NCI-H446 (cell line): ENCODE measurements at regions not wholly inside any gene's neighbourhood (a gene's known extent, or its start where the extent isn't known, plus 50 kb on each side); places are given as distances from the start of the nearest gene placed in this dataset.

Experiments
- DNase-seq, 2 experiments: peaks; one replicate each; lab custom pipeline; 2025; lab: John Stamatoyannopoulos, UW

DNA sequence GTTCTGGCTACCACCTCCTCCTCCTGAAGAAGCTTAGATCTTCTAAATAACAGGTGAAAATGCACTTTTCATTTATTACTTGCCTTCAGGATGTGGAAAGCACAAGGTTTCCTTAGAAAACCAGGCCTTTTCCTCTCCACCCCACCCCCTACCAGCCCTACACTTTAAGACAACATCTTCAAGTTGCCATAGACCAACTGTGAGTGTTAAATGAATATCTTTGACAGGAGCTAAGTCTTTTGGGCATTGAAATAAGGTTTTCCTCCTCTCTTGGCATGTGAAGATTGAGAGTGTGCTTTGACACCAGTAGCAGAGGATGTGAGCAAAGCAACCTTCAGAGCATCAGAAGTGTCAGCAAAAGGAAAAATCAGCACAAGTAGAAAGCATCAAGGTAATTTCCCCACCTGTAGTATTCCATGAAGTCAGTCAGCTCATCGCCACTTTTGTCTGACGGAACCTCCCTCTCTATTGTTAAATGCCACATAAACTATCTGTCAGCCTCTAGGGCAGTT, 532.3 kb upstream of the MMS22L start:
- DNase-seq: no peak

GRCh38 chr6:97816526-97816925, 533.5 kb upstream of the MMS22L start:
- no peak for DNase-seq

DNA sequence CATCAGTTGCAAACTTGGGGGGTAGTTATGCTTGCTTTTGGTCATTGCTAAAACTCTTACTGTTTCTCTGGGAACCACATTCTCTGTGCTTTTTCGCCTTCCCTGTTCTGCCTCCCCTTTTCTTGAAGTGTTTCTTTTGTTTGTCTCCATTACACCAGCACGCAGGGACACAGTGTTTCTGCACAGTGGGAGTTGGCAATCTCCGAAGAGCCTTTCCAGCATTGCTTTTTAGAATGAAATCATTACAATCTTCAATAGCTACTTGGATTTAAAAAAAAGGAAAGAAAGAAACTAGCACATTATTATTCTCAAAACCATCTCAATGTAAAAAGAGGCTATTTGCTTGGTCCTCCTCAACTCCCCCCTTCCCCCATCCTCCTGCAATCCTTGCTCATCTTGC, 536.7 kb upstream of the MMS22L start:
- no peak for DNase-seq

- DNase-seq: no peak
These were observed 537.4 kb upstream of the MMS22L start for GRCh38 chr6:97820400-97820799.

- no peak for DNase-seq
These were observed 539.6 kb upstream of the MMS22L start for GRCh38 chr6:97822632-97823031.

- no peak for DNase-seq
These were observed 558.7 kb upstream of the MMS22L start for GRCh38 chr6:97841763-97842162.

GRCh38 chr6:97842521-97842920, 559.5 kb upstream of the MMS22L start:
- DNase-seq: peak in 1 of 2 experiments; percentile 8

- no peak for DNase-seq
These were observed 566.4 kb upstream of the MMS22L start for GRCh38 chr6:97849390-97849789.

DNA sequence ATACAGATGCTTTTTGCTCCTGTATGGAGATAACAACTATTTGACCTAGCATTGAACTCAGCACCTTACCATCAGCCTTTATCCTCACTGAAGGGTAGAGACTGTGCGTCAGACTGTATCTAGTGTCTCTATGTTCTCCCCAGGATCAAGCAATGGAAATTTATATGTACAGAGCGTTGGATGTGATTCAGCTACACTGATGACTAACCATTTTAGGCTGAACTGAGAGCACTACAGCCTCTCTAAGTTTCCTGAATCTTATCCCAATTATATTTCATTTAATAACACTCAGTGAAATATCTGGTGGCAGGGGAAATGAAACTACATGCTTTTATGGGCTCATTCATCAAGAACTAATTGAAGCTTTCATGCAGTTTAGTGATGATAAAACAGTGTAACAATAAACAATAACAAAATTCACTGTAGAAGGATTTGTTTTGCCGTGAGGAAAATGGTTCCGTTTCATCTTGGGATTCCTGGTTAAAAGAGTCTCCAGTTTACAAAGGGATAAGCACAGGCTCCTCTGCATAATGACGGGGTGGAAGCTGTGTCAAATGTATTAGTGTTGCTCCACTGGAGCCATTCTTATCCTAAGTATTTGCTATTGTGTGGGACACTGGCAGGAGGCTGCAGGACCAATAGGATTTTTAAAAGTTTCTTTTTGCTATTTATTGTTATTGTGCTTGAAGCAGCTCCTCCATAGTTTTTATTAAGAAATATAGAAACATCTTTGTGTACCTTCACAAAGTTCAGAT, 567.6 kb upstream of the MMS22L start:
- DNase-seq: no peak

DNA sequence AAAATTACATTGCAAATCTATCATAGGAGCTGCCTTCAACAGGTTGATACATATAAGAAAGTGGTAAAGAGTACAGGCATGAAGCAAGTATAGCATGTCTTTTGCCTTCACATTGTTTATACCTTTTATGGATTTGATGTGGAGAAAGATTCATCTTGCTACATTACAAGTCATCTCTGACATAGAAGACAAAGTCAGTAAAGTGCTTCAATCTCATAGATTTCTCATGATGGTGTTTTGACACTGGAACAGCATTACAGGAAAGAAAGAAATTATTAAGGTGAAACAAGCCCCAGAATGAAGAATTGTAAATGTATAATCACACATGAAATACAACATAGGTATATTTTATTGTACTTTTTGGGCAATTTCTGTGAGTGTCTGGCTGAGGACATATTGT, 580.7 kb upstream of the MMS22L start:
- no peak for DNase-seq

GRCh38 chr6:97864366-97864765, 581.4 kb upstream of the MMS22L start:
- DNase-seq: no peak

DNA sequence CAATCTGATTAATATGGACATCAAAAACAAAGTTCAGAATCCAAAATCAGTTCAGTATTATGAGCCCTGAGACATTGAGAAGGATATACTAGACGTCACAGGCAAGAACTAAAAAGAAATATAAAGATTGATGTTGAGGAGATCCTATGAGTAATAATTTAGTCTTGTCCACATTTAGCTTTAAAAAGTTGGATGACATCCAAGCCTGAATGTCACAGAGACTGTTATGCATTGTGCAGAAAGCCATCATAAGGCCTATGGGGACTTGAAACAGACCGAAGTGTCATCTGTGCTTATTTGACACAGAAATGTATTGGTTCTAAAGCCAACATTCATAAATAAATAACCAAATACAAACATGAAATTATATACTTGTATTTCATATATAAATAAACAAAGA, 581.8 kb upstream of the MMS22L start:
- peak in 1 of 2 experiments; percentile 2 for DNase-seq

DNA sequence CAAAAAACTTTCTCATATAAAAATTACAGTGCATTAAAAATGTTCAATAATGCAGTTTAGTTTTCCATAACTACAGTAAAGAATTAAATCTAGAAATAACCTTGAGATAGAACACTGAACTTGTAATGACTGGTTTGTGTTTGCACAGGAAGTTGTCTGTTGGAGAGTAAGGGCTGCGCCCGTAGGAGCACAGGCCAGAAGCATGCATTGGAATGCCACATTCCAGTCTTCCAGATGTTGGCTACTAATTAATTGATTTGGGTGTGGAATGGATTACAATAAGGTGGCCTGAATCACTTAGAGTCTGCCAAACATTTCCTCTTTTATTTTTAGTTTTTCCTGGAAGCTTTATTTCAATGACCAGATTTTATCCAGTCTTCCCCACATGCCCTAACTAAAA, 582.6 kb upstream of the MMS22L start:
- no peak for DNase-seq

DNA sequence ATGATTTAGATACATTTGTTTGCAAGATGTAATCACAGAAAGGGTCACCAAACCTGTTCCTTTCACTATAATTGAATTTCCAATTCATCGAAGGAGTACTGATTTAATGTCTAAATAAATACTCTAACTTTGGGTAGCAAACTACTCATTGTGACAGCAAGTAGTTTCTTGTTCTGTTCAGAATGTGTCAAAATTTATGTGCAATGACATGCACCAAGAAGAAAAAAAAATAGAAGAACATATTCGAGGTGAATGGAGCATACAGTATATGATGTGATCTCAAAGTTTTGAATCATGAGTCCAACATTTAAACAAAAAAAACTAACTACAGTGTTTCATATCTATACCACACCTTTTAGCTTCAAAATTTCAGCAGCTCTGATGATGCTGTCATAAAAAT, 583.6 kb upstream of the MMS22L start:
- DNase-seq: no peak

- DNase-seq: no peak
These were observed 584.2 kb upstream of the MMS22L start for GRCh38 chr6:97867177-97867576.

DNA sequence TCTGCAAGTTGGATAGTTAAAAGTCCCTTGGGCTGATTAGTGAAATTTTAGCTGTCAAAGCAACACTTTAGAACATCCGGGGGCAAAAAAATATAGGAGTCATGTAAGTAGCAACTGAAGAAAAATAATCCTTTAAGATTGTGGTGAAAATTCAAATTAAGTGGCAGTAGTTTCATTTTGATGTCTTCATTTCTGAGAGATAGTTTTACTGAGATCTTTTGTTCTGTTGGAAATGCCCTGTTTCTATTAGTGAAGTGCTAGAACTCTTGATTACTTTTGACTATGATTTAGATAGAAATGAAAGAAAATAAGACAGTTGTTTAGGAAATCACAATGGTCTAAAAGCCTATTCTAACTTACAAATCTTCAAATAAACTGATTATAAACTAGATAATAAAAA, 587.3 kb upstream of the MMS22L start:
- no peak for DNase-seq

DNA sequence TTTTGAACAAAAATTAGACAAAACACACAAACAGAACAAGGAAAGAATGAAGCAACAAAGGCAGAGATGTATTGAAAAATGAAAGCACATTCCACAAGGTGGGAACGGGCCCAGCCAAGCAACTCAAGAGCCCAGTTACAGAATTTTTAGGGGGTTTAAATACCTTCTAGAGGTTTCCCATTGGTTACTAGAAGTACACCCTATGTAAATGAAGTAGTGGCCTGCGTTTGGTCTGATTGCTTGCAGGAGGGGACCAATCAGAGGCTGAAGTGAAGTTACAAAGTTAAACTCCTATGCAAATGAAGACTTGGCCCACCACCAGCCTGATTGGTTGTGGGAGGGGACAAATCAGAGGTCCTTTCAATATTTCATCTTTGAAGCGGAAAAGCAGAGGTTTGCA, 593.7 kb upstream of the MMS22L start:
- no peak for DNase-seq

DNA sequence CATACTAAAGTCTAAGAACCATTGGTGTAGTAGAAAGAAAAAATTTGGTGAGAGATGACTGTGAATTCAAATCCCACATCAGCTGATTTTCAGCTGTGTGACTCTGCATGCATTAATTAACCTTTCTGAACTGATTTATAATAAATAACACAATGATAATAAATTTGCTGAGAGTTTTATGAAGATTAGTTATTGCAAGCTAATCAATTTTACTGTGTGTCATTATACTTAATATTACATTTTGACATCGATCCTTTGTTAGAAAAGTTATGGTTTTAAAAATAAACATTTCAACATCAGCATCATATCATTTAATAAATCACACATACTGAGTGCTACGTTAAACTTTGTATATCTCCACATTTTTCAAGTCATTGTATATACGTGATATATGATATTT, 599.7 kb upstream of the MMS22L start:
- DNase-seq: no peak

- DNase-seq: no peak
These were observed 602.3 kb upstream of the MMS22L start for GRCh38 chr6:97885325-97885724.

DNA sequence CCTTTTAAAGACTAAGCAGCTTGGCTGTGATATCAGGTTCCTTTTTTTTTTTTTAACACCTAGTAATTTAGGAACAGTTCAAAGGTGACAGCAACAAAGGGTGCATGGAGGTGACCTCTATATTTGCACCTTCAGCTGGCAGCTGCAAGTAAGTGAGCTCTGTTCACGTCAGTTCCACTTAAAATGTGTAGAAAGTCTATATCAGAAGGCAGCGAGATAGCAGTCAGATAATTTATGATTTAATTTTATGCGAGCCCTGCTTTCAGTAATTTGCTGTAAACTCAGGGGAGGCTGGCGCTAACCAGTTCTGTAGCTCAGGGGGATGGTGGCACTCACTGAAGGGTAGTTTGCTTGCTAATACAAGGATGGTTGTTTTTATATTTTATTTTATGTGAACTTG, 602.8 kb upstream of the MMS22L start:
- no peak for DNase-seq

- DNase-seq: no peak
These were observed 618.5 kb upstream of the MMS22L start for GRCh38 chr6:97901531-97901930.

DNA sequence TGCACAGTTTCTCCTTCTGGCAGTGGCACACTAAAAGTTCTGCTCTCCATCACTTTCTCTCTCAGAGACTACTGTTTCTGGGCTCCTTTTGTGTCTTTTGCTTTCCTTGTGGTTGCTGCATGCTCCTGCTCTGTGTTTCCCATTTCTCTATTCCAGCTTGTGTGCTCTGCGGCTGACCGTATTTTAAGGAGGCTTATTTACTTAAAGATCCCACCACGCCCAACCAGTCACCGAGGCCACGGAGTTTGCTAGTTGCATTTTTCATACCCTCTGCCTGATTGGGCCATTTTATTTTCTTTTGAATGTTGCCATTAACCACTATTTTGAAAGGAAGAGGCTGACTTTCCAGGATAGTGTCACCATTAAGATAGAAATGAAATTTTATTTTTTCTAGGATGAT, 626.4 kb upstream of the MMS22L start:
- no peak for DNase-seq

GRCh38 chr6:97913721-97914120, 630.7 kb upstream of the MMS22L start:
- DNase-seq: no peak

GRCh38 chr6:97914912-97915311, 631.9 kb upstream of the MMS22L start:
- no peak for DNase-seq
